Liver (tissue), 3 donors: ENCODE measurements at regions not wholly inside any gene's neighbourhood (a gene's known extent, or its start where the extent isn't known, plus 50 kb on each side); places are given as distances from the start of the nearest gene placed in this dataset.

Source experiments
- RXRA ChIP-seq, 2 donors: IDR thresholded peaks; 2 replicates each; pipeline ENCODE4 v1.6.1; 2017 to 2018; ENCODE audit warnings: antibody characterized with exemption in 2 of 2, mild to moderate bottlenecking in 1 of 2
- TAF1 ChIP-seq: conservative IDR thresholded peaks from 2 replicates; pipeline ENCODE4 v1.6.1; 2016; ENCODE audit warnings: antibody characterized with exemption, mild to moderate bottlenecking
- TF ChIP-seq, protein P1 (sequence below): IDR thresholded peaks from 2 replicates; pipeline ENCODE4 v1.6.1; 2016; ENCODE audit warnings: antibody characterized with exemption
- TF ChIP-seq, protein P2 (sequence below): IDR thresholded peaks from 2 replicates; pipeline ENCODE4 v1.6.1; 2016; ENCODE audit warnings: antibody characterized with exemption
- TF ChIP-seq, protein P3 (sequence below): IDR thresholded peaks from 2 replicates; pipeline ENCODE4 v1.6.1; 2016; ENCODE audit warnings: antibody characterized with exemption, mild to moderate bottlenecking
- TF ChIP-seq, protein P4 (sequence below): fragments of 150-350 bp; IDR thresholded peaks from 2 replicates; pipeline ENCODE4 v1.5.1; 2017; ENCODE audit warnings: improper control_type of control experiment, low read depth, low read length; ENCODE audit not compliant: missing input control
- donor health status: healthy.
- donor health status: healthy.

DNA sequence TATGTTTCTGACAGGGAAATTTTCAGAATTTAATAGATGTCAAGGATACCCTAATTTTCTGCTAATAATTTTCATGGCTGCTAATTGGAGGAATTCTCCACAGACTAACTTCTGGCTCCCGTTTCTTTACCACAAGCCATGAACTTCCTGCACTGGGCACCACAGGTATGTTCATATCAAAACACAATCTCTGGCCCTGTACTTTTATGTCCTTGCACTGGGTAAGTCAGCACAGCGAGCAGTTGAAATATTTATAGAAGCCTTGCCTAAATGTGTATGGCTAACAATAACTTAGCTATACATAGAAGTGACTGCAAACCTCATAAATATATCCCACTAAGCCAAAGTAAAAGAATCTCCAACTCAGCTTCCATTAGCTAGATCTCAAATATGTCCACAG is 246.9 kb downstream of the ZIC1 start:
- TF ChIP-seq, protein P1, sequence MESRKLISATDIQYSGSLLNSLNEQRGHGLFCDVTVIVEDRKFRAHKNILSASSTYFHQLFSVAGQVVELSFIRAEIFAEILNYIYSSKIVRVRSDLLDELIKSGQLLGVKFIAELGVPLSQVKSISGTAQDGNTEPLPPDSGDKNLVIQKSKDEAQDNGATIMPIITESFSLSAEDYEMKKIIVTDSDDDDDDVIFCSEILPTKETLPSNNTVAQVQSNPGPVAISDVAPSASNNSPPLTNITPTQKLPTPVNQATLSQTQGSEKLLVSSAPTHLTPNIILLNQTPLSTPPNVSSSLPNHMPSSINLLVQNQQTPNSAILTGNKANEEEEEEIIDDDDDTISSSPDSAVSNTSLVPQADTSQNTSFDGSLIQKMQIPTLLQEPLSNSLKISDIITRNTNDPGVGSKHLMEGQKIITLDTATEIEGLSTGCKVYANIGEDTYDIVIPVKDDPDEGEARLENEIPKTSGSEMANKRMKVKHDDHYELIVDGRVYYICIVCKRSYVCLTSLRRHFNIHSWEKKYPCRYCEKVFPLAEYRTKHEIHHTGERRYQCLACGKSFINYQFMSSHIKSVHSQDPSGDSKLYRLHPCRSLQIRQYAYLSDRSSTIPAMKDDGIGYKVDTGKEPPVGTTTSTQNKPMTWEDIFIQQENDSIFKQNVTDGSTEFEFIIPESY = no peak
- TF ChIP-seq, protein P2, sequence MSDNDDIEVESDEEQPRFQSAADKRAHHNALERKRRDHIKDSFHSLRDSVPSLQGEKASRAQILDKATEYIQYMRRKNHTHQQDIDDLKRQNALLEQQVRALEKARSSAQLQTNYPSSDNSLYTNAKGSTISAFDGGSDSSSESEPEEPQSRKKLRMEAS = no peak
- TF ChIP-seq, protein P3, sequence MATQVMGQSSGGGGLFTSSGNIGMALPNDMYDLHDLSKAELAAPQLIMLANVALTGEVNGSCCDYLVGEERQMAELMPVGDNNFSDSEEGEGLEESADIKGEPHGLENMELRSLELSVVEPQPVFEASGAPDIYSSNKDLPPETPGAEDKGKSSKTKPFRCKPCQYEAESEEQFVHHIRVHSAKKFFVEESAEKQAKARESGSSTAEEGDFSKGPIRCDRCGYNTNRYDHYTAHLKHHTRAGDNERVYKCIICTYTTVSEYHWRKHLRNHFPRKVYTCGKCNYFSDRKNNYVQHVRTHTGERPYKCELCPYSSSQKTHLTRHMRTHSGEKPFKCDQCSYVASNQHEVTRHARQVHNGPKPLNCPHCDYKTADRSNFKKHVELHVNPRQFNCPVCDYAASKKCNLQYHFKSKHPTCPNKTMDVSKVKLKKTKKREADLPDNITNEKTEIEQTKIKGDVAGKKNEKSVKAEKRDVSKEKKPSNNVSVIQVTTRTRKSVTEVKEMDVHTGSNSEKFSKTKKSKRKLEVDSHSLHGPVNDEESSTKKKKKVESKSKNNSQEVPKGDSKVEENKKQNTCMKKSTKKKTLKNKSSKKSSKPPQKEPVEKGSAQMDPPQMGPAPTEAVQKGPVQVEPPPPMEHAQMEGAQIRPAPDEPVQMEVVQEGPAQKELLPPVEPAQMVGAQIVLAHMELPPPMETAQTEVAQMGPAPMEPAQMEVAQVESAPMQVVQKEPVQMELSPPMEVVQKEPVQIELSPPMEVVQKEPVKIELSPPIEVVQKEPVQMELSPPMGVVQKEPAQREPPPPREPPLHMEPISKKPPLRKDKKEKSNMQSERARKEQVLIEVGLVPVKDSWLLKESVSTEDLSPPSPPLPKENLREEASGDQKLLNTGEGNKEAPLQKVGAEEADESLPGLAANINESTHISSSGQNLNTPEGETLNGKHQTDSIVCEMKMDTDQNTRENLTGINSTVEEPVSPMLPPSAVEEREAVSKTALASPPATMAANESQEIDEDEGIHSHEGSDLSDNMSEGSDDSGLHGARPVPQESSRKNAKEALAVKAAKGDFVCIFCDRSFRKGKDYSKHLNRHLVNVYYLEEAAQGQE = no peak
- TF ChIP-seq, protein P4, sequence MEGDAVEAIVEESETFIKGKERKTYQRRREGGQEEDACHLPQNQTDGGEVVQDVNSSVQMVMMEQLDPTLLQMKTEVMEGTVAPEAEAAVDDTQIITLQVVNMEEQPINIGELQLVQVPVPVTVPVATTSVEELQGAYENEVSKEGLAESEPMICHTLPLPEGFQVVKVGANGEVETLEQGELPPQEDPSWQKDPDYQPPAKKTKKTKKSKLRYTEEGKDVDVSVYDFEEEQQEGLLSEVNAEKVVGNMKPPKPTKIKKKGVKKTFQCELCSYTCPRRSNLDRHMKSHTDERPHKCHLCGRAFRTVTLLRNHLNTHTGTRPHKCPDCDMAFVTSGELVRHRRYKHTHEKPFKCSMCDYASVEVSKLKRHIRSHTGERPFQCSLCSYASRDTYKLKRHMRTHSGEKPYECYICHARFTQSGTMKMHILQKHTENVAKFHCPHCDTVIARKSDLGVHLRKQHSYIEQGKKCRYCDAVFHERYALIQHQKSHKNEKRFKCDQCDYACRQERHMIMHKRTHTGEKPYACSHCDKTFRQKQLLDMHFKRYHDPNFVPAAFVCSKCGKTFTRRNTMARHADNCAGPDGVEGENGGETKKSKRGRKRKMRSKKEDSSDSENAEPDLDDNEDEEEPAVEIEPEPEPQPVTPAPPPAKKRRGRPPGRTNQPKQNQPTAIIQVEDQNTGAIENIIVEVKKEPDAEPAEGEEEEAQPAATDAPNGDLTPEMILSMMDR = no peak
- TF ChIP-seq TAF1 (no peak), RXRA (IDR thresholded peaks at IDR 0.05) (no peak)
